ENCODE measurements at regions not wholly inside any gene's neighbourhood (a gene's known extent, or its start where the extent isn't known, plus 50 kb on each side); places are given as distances from the start of the nearest gene placed in this dataset.

GRCh38 chr9:108553111-108553635, 302.6 kb downstream of the ACTL7B start:
- no peak for DNase-seq (ENCODE audit: low spot score)
- no peak for TF ChIP-seq CTCF (IDR thresholded peaks at IDR 0.05; ENCODE audit: extremely low read depth, missing control alignments)

- DNase-seq (ENCODE audit: low spot score) = no peak
- no peak for TF ChIP-seq CTCF (IDR thresholded peaks at IDR 0.05; ENCODE audit: extremely low read depth, missing control alignments)
Measured at GRCh38 chr9:108552459-108553040, 303.2 kb downstream of the ACTL7B start.

GRCh38 chr9:108551030-108551841, 304.6 kb downstream of the ACTL7B start:
- no peak for TF ChIP-seq CTCF (IDR thresholded peaks at IDR 0.05; ENCODE audit: extremely low read depth, missing control alignments)
- no peak for DNase-seq (ENCODE audit: low spot score)

DNA sequence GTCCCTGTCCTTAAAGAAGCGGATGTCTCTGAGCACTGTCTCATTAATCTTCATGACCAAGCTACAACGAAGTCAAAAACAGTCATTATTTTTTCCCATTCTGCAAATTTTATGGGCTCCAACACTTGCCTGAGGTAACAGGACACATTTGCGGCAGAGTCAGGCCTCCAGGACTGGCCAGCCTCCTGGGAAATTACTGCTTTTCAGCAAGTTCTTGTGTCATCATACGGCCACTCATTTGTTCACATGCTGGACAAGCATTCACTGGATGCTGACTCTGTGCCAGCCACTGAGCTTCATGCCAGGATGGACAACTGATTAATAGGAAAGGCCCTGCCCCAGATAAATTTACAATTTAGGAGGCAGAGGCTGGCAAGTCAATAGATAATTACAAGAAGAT, 305.7 kb downstream of the ACTL7B start:
- TF ChIP-seq CTCF (IDR thresholded peaks at IDR 0.05; ENCODE audit: extremely low read depth, missing control alignments) = no peak
- no peak for DNase-seq (ENCODE audit: low spot score)

DNA sequence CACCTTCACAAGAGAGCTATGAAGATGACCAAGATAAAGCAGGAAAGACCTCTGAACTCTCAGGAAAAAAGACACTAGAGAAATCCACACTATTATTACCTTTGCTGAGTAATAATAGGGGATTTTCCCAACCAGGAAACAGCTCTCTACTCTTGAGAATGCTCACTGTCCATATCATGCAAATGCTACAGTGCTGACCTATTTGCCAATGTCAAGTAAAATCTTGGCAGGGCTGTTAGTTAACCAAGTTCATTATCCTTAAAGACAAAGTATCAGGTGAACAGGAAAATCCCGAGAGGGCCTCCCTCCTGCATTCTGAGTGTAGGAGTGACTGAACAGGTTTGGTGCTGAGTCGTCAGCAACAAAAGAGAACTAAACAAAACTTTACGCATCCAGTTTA, 306.6 kb downstream of the ACTL7B start:
- TF ChIP-seq CTCF (IDR thresholded peaks at IDR 0.05; ENCODE audit: extremely low read depth, missing control alignments) = no peak
- no peak for DNase-seq (ENCODE audit: low spot score)

DNA sequence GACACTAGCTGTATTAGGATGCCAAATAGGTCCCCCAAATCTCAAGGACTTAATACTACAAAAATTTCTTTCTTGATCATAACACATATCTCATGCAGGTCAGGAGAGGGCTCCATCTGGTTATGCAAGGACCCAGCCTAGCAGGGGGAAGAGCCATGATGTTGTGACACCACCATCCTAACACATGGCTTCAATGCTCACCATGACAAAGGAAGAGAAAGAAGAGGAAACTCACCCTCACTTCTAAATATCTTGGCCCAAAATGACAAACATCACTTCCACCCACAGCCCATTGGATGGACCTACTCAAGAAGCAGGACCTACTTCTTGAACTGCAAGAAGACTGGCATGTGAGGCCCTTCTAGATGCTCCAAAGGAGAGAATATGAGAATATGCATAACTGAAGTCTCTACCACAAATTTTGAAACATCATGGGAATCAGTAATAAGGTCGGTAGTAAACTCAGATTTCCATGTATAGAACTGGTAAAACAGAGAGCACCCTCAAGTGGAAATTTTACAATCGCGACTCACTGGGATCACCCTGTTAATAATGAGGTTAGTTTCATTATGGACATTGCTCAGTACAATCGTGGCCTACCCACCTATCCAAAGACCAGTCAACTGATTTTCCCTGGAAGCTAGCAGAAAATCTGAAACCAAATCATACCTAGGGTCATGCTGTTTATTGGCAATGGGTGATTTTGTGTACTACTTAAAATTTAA, 308.2 kb downstream of the ACTL7B start:
- no peak for TF ChIP-seq CTCF (IDR thresholded peaks at IDR 0.05; ENCODE audit: extremely low read depth, missing control alignments)
- no peak for DNase-seq (ENCODE audit: low spot score)

GRCh38 chr9:108546215-108546614, 309.6 kb downstream of the ACTL7B start:
- no peak for DNase-seq (ENCODE audit: low spot score)
- TF ChIP-seq CTCF (IDR thresholded peaks at IDR 0.05; ENCODE audit: extremely low read depth, missing control alignments) = no peak
